Left cardiac atrium (tissue), 4 donors: ENCODE measurements at regions not wholly inside any gene's neighbourhood (a gene's known extent, or its start where the extent isn't known, plus 50 kb on each side); places are given as distances from the start of the nearest gene placed in this dataset.
"Not testable (repeated sequence)": the region's sequence is repeated elsewhere in the genome, so short reads cannot be mapped to it uniquely, and the experiment has no call there.

Source experiments
- ATAC-seq, 2 donors: fragments of 200-7000 bp; cut with Tn5 transposase; one replicate each; pipeline ENCODE4 v1.9.1; 2020; ENCODE audit warnings: mild to moderate bottlenecking in 2 of 2, moderate library complexity in 2 of 2
- DNase-seq: peaks from one replicate; pipeline ENCODE4 v3.0.0-alpha.2; 2020
- intact Hi-C, 2 donors: fragments of 100-400 bp; cut with DNase I; formaldehyde crosslinking; loops; one replicate each; pipeline versions ENCODE4 v1.14.1 to v1.15.1; 2022 to 2023
- donor health status: DM: no; HTN: yes; CAD: no.
- donor health status: DM: no; HTN: yes; CAD: no; lungs with severe emphysema.
- donor health status: DM: yes; HTN: yes; CAD: no.
- donor health status: Dilated cardiomyopathy.

GRCh38 chr6:3621411-3621810 lies 130.1 kb downstream of the PXDC1 start:
- DNase-seq (no peak), ATAC-seq (no peak)
- intact Hi-C loops = no loop called here

DNA sequence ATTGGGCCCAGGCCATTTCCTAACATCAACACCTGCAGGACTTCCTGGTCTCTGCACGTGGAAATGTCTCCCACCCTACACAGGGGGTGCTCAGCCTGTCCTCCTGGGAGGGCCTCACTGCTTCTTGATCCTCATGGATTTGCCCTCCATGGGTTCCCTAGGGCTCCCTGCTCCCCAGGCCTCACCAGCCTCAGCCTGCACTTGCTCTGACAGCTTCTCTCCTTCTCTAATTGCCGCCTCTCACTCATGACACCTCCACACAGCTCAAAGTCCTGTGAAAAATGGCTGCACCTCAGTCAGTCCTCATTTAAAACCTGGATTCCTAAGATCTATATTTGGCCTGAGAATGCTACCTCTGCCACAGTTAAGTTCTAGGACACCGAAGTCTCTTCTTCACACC lies 130.6 kb downstream of the PXDC1 start:
- DNase-seq (no peak), ATAC-seq (no peak)
- intact Hi-C loops = no loop called here

GRCh38 chr6:3620389-3620788 lies 131.1 kb downstream of the PXDC1 start:
- no peak for DNase-seq
- no peak for ATAC-seq
- intact Hi-C loops = no loop called here

DNA sequence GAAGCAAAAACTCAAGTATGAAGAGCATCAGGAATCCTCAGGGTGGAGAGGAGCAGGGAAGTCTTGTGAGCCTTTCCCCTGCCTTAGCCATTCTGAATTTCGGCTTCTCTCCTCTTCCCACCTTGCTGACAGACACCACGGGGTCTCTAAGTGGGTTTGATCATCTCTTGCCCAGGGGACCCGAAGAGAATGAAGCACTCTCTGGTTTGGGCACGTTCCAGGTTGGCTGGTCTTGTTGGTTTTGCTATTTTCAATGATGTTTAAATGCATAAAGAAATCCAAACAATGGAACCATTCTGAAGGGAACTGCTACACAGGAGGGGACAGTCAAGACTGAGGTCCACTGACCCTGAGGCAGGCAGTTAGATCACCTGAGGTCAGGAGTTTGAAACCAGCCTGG lies 131.7 kb downstream of the PXDC1 start:
- intact Hi-C loops = no loop called here
- ATAC-seq (no peak), DNase-seq (no peak)

GRCh38 chr6:3619201-3619600 lies 132.3 kb downstream of the PXDC1 start:
- ATAC-seq = no peak
- DNase-seq = no peak
- intact Hi-C loops = no loop called here

DNA sequence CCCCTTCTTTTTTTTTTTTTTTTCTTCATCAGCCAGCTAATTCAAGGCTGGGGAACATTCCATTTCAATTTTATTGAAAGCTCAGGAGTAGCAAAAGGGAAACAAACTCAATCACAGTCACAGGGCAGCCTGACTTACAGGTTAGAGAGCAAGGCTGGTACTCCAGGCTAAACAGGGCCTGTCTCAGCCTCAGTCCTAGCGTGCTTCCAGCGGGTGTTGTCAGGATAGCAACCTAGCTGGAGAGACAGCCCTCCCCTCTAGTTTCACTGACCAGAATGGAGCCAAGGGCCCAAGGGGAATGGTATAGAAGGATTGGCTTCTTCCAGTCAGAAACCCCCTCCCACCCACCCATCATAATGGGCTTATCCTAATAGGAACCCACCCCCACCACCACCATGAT lies 132.9 kb downstream of the PXDC1 start:
- intact Hi-C loops = no loop called here
- ATAC-seq (no peak), DNase-seq (no peak)

DNA sequence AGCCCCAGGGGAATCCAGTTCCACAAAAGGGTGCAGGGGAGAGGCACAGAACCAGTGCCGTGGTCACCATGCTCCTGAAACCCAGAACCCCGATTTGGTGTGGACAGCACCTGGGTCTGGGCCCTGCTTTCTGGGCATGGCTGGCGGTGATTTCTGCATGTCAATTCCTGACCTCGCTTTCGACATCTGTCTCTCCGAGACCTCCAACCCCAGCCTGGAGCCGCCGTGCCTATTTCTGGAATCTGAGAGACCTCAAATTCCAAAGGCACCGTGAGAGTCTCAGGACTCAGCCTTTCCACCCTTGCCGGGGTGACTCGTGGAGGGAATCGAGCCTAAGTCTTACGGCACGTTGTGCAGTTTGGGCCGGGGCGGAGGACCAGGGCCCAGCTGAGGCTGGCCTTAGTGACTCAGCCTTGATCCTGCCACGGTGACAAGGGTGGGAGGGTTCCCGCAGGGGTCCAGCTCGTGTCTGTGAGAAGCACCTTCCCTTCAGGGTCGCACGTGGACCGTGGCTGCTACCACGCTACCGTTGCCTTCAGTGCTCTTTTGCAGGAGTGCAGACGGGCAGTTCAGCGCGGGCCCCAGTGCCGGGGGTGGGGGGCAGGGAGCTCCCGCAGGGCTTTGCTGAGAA lies 133.7 kb downstream of the PXDC1 start:
- intact Hi-C loops = no loop called here
- DNase-seq (no peak), ATAC-seq (no peak)

GRCh38 chr6:3617192-3617631 lies 134.3 kb downstream of the PXDC1 start:
- no peak for DNase-seq
- intact Hi-C loops = no loop called here

GRCh38 chr6:3616565-3617176 lies 134.8 kb downstream of the PXDC1 start:
- no peak for ATAC-seq
- no peak for DNase-seq
- intact Hi-C loops = no loop called here

More at GRCh38 chr6:3617192-3617631, 134.3 kb downstream of the PXDC1 start:
- ATAC-seq = no peak

DNA sequence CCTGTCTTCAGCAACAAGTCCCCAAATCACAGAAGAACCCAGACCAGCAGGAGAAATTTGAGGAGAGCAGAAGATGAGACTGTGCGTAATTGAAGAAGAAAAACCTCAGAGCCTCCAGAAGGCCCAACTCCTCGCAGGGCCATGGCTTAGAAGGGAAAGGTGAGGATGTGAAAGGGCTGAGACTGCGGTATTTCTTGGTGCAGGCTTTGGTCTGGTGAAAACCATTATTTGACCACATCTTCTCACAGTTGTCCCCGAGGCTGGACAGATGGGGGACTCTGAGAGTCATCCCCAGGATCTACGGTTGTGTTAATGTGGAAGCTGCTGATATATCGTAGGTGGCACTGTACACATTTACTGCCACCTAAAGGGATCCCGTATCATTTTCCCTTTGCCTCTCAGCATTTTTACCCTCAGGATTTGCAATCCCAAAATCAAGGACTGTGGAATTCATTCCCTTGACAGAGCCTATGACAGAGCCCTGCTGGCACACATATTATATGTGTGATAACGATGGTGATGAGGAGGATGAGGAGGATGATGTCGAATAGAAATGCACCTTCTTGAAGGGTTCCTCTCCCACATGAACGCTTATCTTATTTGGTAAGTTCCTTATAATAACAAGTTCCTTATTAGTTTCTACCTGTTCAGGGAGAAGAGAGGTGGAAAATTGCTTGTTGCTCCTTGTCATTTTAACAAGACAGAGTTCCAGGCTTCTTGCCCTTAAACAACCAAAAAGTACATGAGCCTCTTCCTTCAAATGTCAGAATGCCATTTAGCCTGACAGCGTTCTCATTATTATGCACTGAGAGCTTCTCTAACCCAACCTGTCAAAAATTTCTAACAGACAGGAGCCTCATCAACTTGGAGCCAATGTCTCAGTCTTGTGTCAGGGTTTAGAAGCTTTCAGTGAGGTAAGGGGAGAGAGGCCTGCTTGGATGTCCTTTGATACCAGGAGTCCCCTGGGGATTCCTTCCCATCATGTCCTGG lies 135.8 kb downstream of the PXDC1 start:
- intact Hi-C loops = no loop called here
- no peak for DNase-seq
- ATAC-seq = no peak

DNA sequence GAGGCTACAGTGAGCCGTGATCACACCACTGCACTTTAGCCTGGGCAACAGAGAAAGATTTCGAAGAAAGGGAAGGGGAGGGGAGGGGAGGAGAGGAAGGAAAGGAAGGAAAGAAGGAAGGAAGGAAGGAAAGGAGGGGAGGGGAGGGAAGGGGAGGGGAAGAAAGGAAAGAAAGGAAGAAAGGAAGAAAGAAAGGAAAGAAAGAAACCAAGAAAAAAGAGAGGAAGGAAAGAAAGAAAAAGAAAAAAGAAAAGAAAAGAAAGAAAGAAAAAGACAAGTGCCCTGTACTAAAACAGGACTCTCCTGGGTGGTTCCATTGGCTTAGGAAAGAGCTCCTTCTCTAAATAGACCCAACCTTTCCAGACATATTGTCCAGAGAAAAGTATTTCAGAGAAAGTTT lies 136.6 kb downstream of the PXDC1 start:
- DNase-seq (no peak), ATAC-seq (no peak)
- intact Hi-C loops = no loop called here

DNA sequence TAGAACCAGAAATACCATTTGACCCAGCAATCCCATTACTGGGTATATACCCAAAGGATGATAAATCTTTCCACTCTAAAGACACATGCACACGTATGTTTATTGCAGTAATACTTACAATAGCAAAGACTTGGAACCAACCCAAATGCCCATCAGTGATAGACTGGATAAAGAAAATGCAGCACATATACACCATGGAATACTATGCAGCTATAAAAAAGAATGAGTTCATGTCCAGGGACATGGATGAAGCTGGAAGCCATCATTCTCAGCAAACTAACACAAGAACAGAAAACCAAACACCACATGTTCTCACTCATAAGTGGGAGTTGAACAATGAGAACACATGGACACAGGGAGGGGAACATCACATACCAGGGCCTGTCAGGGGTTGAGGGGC lies 137.9 kb downstream of the PXDC1 start:
- ATAC-seq, intact Hi-C loops, DNase-seq: not testable (repeated sequence)

GRCh38 chr6:3612341-3613041 lies 139.0 kb downstream of the PXDC1 start:
- intact Hi-C loops = no loop called here
- no peak for DNase-seq
- ATAC-seq = peak; percentile 90 to 94

GRCh38 chr6:3610921-3611320 lies 140.6 kb downstream of the PXDC1 start:
- no peak for ATAC-seq
- intact Hi-C loops = no loop called here
- DNase-seq = no peak

- ATAC-seq = no peak
- intact Hi-C loops = no loop called here
- DNase-seq = no peak
Observed at GRCh38 chr6:3610206-3610605, 141.3 kb downstream of the PXDC1 start.

GRCh38 chr6:3609388-3609787 lies 142.1 kb downstream of the PXDC1 start:
- intact Hi-C loops = no loop called here
- DNase-seq (no peak), ATAC-seq (no peak)

- ATAC-seq (no peak), DNase-seq (no peak)
- intact Hi-C loops = no loop called here
Observed at GRCh38 chr6:3608159-3608558, 143.4 kb downstream of the PXDC1 start.

GRCh38 chr6:3607599-3607998 lies 143.9 kb downstream of the PXDC1 start:
- ATAC-seq = no peak
- DNase-seq = no peak
- intact Hi-C loops = no loop called here

GRCh38 chr6:3607171-3607570 lies 144.3 kb downstream of the PXDC1 start:
- DNase-seq = no peak
- no peak for ATAC-seq
- intact Hi-C loops = no loop called here
